ENCODE measurements at regions not wholly inside any gene's neighbourhood (a gene's known extent, or its start where the extent isn't known, plus 50 kb on each side); places are given as distances from the start of the nearest gene placed in this dataset.

DNA sequence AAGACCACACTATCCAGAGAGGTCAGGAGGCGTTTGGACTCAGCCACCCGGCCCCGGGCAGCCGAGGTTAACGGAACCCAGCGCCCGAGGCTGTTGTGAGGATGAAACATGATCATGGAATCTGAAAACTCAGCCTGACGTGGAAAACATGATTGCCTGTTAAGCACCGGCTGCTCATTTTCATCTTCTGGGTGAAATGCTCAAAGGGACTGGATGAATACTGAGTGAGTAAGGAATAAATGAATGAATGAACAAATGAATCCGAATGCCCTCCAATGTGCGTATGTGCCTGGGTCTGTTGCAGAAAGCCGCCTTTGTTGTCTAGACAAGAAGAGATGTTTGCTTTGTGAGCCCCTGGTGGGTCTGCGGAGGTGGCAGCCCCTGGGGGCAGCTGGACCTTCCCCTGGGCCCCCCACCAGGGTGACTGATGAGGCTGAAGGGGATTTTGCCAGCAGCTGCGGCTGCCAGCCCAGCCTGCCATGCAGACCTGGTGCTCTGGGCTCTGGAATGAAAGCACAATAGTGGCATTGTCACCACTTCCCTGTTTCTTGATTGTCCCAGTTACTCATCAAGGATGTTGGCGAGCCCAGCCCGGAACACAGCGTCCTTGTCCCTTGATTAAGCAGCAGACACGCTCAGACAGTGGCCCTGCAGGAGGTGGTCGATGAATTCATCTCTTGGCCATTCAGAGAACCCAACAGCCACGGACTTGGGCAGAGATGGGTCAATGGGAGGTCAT lies 211.1 kb downstream of the ANKRD60 start:
- TF ChIP-seq, protein P1, sequence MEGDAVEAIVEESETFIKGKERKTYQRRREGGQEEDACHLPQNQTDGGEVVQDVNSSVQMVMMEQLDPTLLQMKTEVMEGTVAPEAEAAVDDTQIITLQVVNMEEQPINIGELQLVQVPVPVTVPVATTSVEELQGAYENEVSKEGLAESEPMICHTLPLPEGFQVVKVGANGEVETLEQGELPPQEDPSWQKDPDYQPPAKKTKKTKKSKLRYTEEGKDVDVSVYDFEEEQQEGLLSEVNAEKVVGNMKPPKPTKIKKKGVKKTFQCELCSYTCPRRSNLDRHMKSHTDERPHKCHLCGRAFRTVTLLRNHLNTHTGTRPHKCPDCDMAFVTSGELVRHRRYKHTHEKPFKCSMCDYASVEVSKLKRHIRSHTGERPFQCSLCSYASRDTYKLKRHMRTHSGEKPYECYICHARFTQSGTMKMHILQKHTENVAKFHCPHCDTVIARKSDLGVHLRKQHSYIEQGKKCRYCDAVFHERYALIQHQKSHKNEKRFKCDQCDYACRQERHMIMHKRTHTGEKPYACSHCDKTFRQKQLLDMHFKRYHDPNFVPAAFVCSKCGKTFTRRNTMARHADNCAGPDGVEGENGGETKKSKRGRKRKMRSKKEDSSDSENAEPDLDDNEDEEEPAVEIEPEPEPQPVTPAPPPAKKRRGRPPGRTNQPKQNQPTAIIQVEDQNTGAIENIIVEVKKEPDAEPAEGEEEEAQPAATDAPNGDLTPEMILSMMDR (conservative IDR thresholded peaks at IDR 0.05; ENCODE audit: low read length): no peak
- TF ChIP-seq EZH2phosphoT487 (IDR thresholded peaks at IDR 0.05; ENCODE audit: borderline replicate concordance): no peak
- no peaks in the 10 kb centered on the region for H4K20me1 ChIP-seq (ENCODE audit: insufficient read depth, low read length, poor library complexity, severe bottlenecking)
- H3K9me3 ChIP-seq (ENCODE audit: insufficient read depth, low read depth, low read length): no peaks in the 10 kb centered on the region
- H3K4me3 ChIP-seq (ENCODE audit: low read length, poor library complexity, severe bottlenecking): no peak overlapping the region
- no peak overlapping the region for H2AFZ ChIP-seq (ENCODE audit: low read length)
- H3K9me2 ChIP-seq (replicated peaks; ENCODE audit: low read depth, low read length): no peaks in the 10 kb centered on the region
- H3F3A ChIP-seq (ENCODE audit: low read depth): no peaks in the 10 kb centered on the region
- H3K79me2 ChIP-seq (ENCODE audit: insufficient read depth, low read length): no peaks in the 10 kb centered on the region
- H3K27me3 ChIP-seq (ENCODE audit: insufficient read depth, low read length, poor library complexity, severe bottlenecking): no peaks in the 10 kb centered on the region
- H3K36me3 ChIP-seq (ENCODE audit: insufficient read depth, low read length): no peaks in the 10 kb centered on the region
- H3K9ac ChIP-seq (ENCODE audit: low read depth, low read length, poor library complexity, severe bottlenecking): no peak overlapping the region
- no peaks in the 10 kb centered on the region for H3K4me1 ChIP-seq (ENCODE audit: insufficient read depth, low read length, poor library complexity, severe bottlenecking)
- H3K4me2 ChIP-seq (ENCODE audit: low read depth, low read length, poor library complexity, severe bottlenecking): no peak overlapping the region

DNA sequence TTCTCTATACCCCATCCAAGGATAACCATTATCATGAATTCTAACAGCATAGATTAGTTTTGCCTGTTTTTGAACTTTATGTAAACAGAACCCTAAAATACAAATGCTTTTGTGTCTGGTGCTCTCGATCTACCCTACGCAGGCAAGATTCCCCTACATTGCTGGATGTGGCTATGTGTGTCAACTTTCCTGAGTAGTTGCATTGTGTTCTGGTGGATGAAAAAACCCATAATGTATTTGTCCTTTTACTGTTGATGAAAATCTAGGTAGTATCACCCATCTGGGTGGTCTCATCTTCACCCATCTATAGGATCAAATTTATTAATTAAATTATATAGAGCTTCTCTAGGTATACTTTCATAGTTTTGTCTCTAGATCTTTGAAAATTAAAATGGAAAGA lies 211.7 kb downstream of the ANKRD60 start:
- no peaks in the 10 kb centered on the region for H3K36me3 ChIP-seq (ENCODE audit: insufficient read depth, low read length)
- H3K4me1 ChIP-seq (ENCODE audit: insufficient read depth, low read length, poor library complexity, severe bottlenecking): no peaks in the 10 kb centered on the region
- H3K4me3 ChIP-seq (ENCODE audit: low read length, poor library complexity, severe bottlenecking): no peak overlapping the region
- H3K9me3 ChIP-seq (ENCODE audit: insufficient read depth, low read depth, low read length): no peaks in the 10 kb centered on the region
- no peak overlapping the region for H3K4me2 ChIP-seq (ENCODE audit: low read depth, low read length, poor library complexity, severe bottlenecking)
- H3K79me2 ChIP-seq (ENCODE audit: insufficient read depth, low read length): no peaks in the 10 kb centered on the region
- no peak overlapping the region for H2AFZ ChIP-seq (ENCODE audit: low read length)
- no peaks in the 10 kb centered on the region for H3K9me2 ChIP-seq (replicated peaks; ENCODE audit: low read depth, low read length)
- no peaks in the 10 kb centered on the region for H4K20me1 ChIP-seq (ENCODE audit: insufficient read depth, low read length, poor library complexity, severe bottlenecking)
- H3F3A ChIP-seq (ENCODE audit: low read depth): no peaks in the 10 kb centered on the region
- TF ChIP-seq, protein P1 (conservative IDR thresholded peaks at IDR 0.05; ENCODE audit: low read length): no peak
- no peak for TF ChIP-seq EZH2phosphoT487 (IDR thresholded peaks at IDR 0.05; ENCODE audit: borderline replicate concordance)
- H3K27me3 ChIP-seq (ENCODE audit: insufficient read depth, low read length, poor library complexity, severe bottlenecking): no peaks in the 10 kb centered on the region
- no peak overlapping the region for H3K9ac ChIP-seq (ENCODE audit: low read depth, low read length, poor library complexity, severe bottlenecking)

DNA sequence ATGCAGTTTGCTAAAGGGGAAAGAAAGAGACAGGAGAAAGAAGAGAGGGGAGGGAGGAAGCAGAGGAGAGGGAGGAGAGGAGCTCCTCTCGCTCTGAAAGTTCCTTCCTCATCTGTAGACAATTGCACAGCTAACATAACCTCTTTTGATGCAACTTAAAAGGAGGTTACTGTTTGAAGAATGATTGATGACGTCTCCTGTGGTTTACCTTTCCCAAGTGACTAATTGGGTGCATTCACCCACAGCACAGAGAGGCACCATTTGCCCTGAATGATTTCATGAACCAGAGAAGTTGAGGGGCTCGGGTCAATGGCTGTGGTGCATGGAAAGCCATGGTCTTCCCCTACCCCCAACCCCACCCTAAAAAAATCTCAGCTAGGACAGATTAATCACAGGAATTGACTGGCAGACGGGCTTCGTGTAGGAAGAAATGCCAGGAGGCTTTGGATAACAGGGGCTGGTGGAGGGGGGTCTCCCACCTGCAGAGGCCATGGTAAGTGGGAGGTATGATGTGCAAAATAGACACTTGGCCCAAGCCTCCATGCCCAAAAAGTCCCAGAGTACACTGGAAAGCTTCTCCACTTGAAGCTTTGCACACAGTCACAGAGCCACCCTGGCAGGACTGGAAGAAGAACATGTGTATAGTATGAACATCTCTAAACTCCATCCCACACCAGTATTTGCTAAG lies 213.7 kb downstream of the ANKRD60 start:
- TF ChIP-seq EZH2phosphoT487 (IDR thresholded peaks at IDR 0.05; ENCODE audit: borderline replicate concordance): no peak
- TF ChIP-seq, protein P1 (conservative IDR thresholded peaks at IDR 0.05; ENCODE audit: low read length): no peak
- H3K9me3 ChIP-seq (ENCODE audit: insufficient read depth, low read depth, low read length): no peaks in the 10 kb centered on the region
- H3K9me2 ChIP-seq (replicated peaks; ENCODE audit: low read depth, low read length): no peaks in the 10 kb centered on the region
- H3K27me3 ChIP-seq (ENCODE audit: insufficient read depth, low read length, poor library complexity, severe bottlenecking): no peaks in the 10 kb centered on the region
- H3K79me2 ChIP-seq (ENCODE audit: insufficient read depth, low read length): no peaks in the 10 kb centered on the region
- H4K20me1 ChIP-seq (ENCODE audit: insufficient read depth, low read length, poor library complexity, severe bottlenecking): no peaks in the 10 kb centered on the region
- H3F3A ChIP-seq (ENCODE audit: low read depth): no peaks in the 10 kb centered on the region
- no peak overlapping the region; the same call in 1 of the 2 replicates for H2AFZ ChIP-seq (ENCODE audit: low read length)
- no peaks in the 10 kb centered on the region for H3K36me3 ChIP-seq (ENCODE audit: insufficient read depth, low read length)
- no peaks in the 10 kb centered on the region for H3K4me1 ChIP-seq (ENCODE audit: insufficient read depth, low read length, poor library complexity, severe bottlenecking)
- H3K4me2 ChIP-seq (ENCODE audit: low read depth, low read length, poor library complexity, severe bottlenecking): no peak overlapping the region
- no peak overlapping the region for H3K4me3 ChIP-seq (ENCODE audit: low read length, poor library complexity, severe bottlenecking)
- no peak overlapping the region for H3K9ac ChIP-seq (ENCODE audit: low read depth, low read length, poor library complexity, severe bottlenecking)
